H1 (cell line): ENCODE measurements at regions not wholly inside any gene's neighbourhood (a gene's known extent, or its start where the extent isn't known, plus 50 kb on each side); places are given as distances from the start of the nearest gene placed in this dataset.

Experiments used
- CTCF ChIA-PET: fragments of 300-600 bp; sonication (Branson Sonifier 250); formaldehyde crosslinking; loops from one replicate; lab custom pipeline; 2021; ENCODE audit not compliant: partially characterized antibody; lab: Charles Lee
- POLR2A ChIA-PET: fragments of 300-600 bp; sonication (Branson Sonifier 250); formaldehyde crosslinking; loops from one replicate; lab custom pipeline; 2021; ENCODE audit warnings: inconsistent platforms; ENCODE audit not compliant: partially characterized antibody; lab: Charles Lee
- DNase-seq, 2 experiments: peaks; one replicate each; pipeline versions ENCODE4 v3.0.0 to v3.0.0-alpha.2; 2010 to 2022; ENCODE audit warnings: low spot score in 2 of 2, low read depth in 1 of 2, mixed read lengths in 1 of 2
- FAIRE-seq: peaks from 2 replicates; lab custom pipeline; 2011; peaks lifted over from hg19 to GRCh38; lab: Jason Lieb, UNC
- H2AFZ ChIP-seq: 2 replicates; pipeline ENCODE4 v1.8.1; 2012; ENCODE audit warnings: low read length, inconsistent platforms
- H2AK5ac ChIP-seq: 2 replicates; pipeline ENCODE4 v1.6.1; 2013; ENCODE audit warnings: low read depth, low read length
- H2BK120ac ChIP-seq: replicated peaks from 2 replicates; pipeline ENCODE3; 2013; ENCODE audit warnings: low read depth, low read length, inconsistent platforms
- H2BK12ac ChIP-seq: 2 replicates; pipeline ENCODE4 v1.6.1; 2013; ENCODE audit warnings: low read depth, low read length
- H2BK15ac ChIP-seq: 2 replicates; pipeline ENCODE4 v1.6.1; 2013; ENCODE audit warnings: low read length
- H2BK20ac ChIP-seq: 2 replicates; pipeline ENCODE4 v1.6.1; 2013; ENCODE audit warnings: low read length
- H2BK5ac ChIP-seq: 2 replicates; pipeline ENCODE4 v1.6.1; 2013; ENCODE audit warnings: low read depth, low read length
- H3K14ac ChIP-seq: 2 replicates; pipeline ENCODE4 v1.6.1; 2013; ENCODE audit warnings: inconsistent platforms; ENCODE audit not compliant: insufficient read length
- H3K18ac ChIP-seq: 2 replicates; pipeline ENCODE4 v1.6.1; 2013; ENCODE audit warnings: low read length; ENCODE audit errors: extremely low read depth
- H3K23ac ChIP-seq: 2 replicates; pipeline ENCODE4 v1.6.1; 2013; ENCODE audit warnings: inconsistent platforms; ENCODE audit not compliant: insufficient read length
- H3K23me2 ChIP-seq: 2 replicates; pipeline ENCODE4 v1.6.1; 2013; ENCODE audit warnings: low read depth, low read length
- H3K27ac ChIP-seq: 2 replicates; pipeline ENCODE4 v1.6.1; 2011; ENCODE audit warnings: low read depth, low read length, inconsistent platforms
- H3K27me3 ChIP-seq, 4 experiments: replicated peaks in 1 of 4; 1 replicate in 1 of 4; 2 replicates in 3 of 4; pipeline versions ENCODE4 v1.6.1 to v1.8.1; 2011 to 2013; ENCODE audit warnings: low read length in 3 of 4, mild to moderate bottlenecking in 3 of 4, inconsistent platforms in 2 of 4, mixed read lengths in 2 of 4, moderate library complexity in 1 of 4; ENCODE audit not compliant: control insufficient read depth in 3 of 4, insufficient read depth in 3 of 4; ENCODE audit errors: extremely low read depth in 1 of 4
- H3K36me3 ChIP-seq, 4 experiments: 2 replicates each; pipeline versions ENCODE4 v1.6.1 to v1.8.1; 2011 to 2013; ENCODE audit warnings: mild to moderate bottlenecking in 4 of 4, low read length in 3 of 4, moderate library complexity in 2 of 4, control low read depth in 1 of 4, inconsistent platforms in 1 of 4; ENCODE audit not compliant: insufficient read depth in 4 of 4, control insufficient read depth in 2 of 4
- H3K4ac ChIP-seq: replicated peaks from 2 replicates; pipeline ENCODE3; 2013; ENCODE audit warnings: low read length, low read depth, mixed read lengths, inconsistent platforms; ENCODE audit not compliant: insufficient read length
- H3K4me1 ChIP-seq, 4 experiments: replicated peaks in 1 of 4; 1 replicate in 1 of 4; 2 replicates in 3 of 4; pipeline versions ENCODE4 v1.6.1 to v1.8.1; 2011 to 2013; ENCODE audit warnings: low read length in 3 of 4, inconsistent platforms in 2 of 4, mixed read lengths in 1 of 4; ENCODE audit not compliant: insufficient read depth in 4 of 4, control insufficient read depth in 3 of 4
- H3K4me2 ChIP-seq, 2 experiments: 2 replicates each; pipeline versions ENCODE4 v1.6.1 to v1.8.1; 2011 to 2013; ENCODE audit warnings: low read depth in 2 of 2, low read length in 2 of 2, control low read depth in 1 of 2, inconsistent platforms in 1 of 2, mild to moderate bottlenecking in 1 of 2; ENCODE audit not compliant: insufficient read depth in 1 of 2
- H3K4me3 ChIP-seq, 4 experiments: fragments of 200-600, 300-600 bp in 1 of 4; sonication (generic), shearing (Covaris generic), sonication (Bioruptor Twin) in 1 of 4; 2 replicates each; pipeline versions ENCODE4 v1.5.1 to v1.8.1; 2011 to 2016; ENCODE audit warnings: low read length in 4 of 4, low read depth in 3 of 4, control low read depth in 2 of 4, inconsistent platforms in 2 of 4, mild to moderate bottlenecking in 2 of 4, mixed read lengths in 1 of 4, moderate library complexity in 1 of 4; ENCODE audit not compliant: insufficient read depth in 2 of 4; ENCODE audit errors: extremely low read depth in 1 of 4
- H3K56ac ChIP-seq: replicated peaks from 2 replicates; pipeline ENCODE3; 2013; ENCODE audit warnings: low read depth, mild to moderate bottlenecking, mixed read lengths, low read length, inconsistent platforms; ENCODE audit not compliant: insufficient read length
- H3K79me1 ChIP-seq: 2 replicates; pipeline ENCODE4 v1.6.1; 2013; ENCODE audit warnings: low read depth, low read length, control low read depth
- H3K79me2 ChIP-seq, 2 experiments: 2 replicates each; pipeline versions ENCODE4 v1.6.1 to v1.8.1; 2012 to 2013; ENCODE audit warnings: low read length in 2 of 2, mild to moderate bottlenecking in 2 of 2, inconsistent platforms in 1 of 2; ENCODE audit not compliant: insufficient read depth in 2 of 2, control insufficient read depth in 1 of 2
- H3K9ac ChIP-seq, 4 experiments: replicated peaks in 1 of 4; 1 replicate in 1 of 4; 2 replicates in 3 of 4; pipeline versions ENCODE4 v1.6.1 to v1.8.1; 2011 to 2013; ENCODE audit warnings: low read depth in 3 of 4, low read length in 3 of 4, control low read depth in 2 of 4, mild to moderate bottlenecking in 2 of 4, moderate library complexity in 2 of 4, inconsistent platforms in 1 of 4; ENCODE audit errors: extremely low read depth in 1 of 4
- H3K9me3 ChIP-seq, 2 experiments: 2 replicates each; pipeline versions ENCODE4 v1.6.1 to v1.8.1; 2012 to 2013; ENCODE audit warnings: mild to moderate bottlenecking in 2 of 2, moderate library complexity in 2 of 2, control low read depth in 1 of 2, inconsistent platforms in 1 of 2, low read depth in 1 of 2, low read length in 1 of 2, mixed read lengths in 1 of 2; ENCODE audit not compliant: insufficient read depth in 2 of 2
- H4K20me1 ChIP-seq, 2 experiments: replicated peaks in 1 of 2; 2 replicates each; pipeline versions ENCODE3 to v1.8.1; 2011 to 2013; ENCODE audit warnings: inconsistent platforms in 2 of 2, low read length in 2 of 2, mild to moderate bottlenecking in 1 of 2; ENCODE audit not compliant: insufficient read depth in 2 of 2, control insufficient read depth in 1 of 2
- H4K5ac ChIP-seq: 2 replicates; pipeline ENCODE4 v1.6.1; 2013; ENCODE audit warnings: low read length, low read depth, mixed read lengths, inconsistent platforms; ENCODE audit not compliant: insufficient read length
- H4K8ac ChIP-seq: 2 replicates; pipeline ENCODE4 v1.8.0; 2013; ENCODE audit warnings: mild to moderate bottlenecking, moderate library complexity, low read length, inconsistent platforms; ENCODE audit not compliant: insufficient read depth; ENCODE audit errors: extremely low read depth
- H4K91ac ChIP-seq: replicated peaks from 2 replicates; pipeline ENCODE3; 2013; ENCODE audit warnings: low read length, mixed read lengths, inconsistent platforms; ENCODE audit not compliant: insufficient read length
- E2F6 ChIP-seq: IDR thresholded peaks from 2 replicates; pipeline ENCODE4 v1.6.1; 2012; ENCODE audit warnings: inconsistent platforms
- HDAC2 ChIP-seq, 2 experiments: fragments of 300-600 bp in 1 of 2; sonication (generic) in 1 of 2; IDR thresholded peaks; 2 replicates each; pipeline ENCODE4 v1.6.1; 2011 to 2012; ENCODE audit warnings: low read depth in 2 of 2, low read length in 2 of 2, mild to moderate bottlenecking in 2 of 2, moderate library complexity in 2 of 2, borderline replicate concordance in 1 of 2, inconsistent platforms in 1 of 2
- HDAC6 ChIP-seq: IDR thresholded peaks from one replicate; pipeline ENCODE4 v1.7.1; 2012; ENCODE audit warnings: low read depth, mild to moderate bottlenecking, inconsistent platforms, low read length, moderate library complexity
- JUN ChIP-seq: IDR thresholded peaks from 2 replicates; pipeline ENCODE4 v1.6.1; 2011; ENCODE audit warnings: low read depth, mild to moderate bottlenecking, improper control_type of control experiment, low read length
- KDM5A ChIP-seq: fragments of 200-600 bp; IDR thresholded peaks from 2 replicates; pipeline ENCODE4 v1.7.1; 2012; ENCODE audit warnings: mild to moderate bottlenecking, low read length, inconsistent platforms, mixed read lengths
- MAFK ChIP-seq: IDR thresholded peaks from 2 replicates; pipeline ENCODE4 v1.6.1; 2012; ENCODE audit warnings: low read depth, mild to moderate bottlenecking, improper control_type of control experiment, low read length
- PHF8 ChIP-seq: fragments of 200-600 bp; sonication (generic); conservative IDR thresholded peaks from 2 replicates; pipeline ENCODE4 v1.7.1; 2012; ENCODE audit warnings: low read depth, mild to moderate bottlenecking, inconsistent platforms, low read length, moderate library complexity
- SIX5 ChIP-seq: IDR thresholded peaks from 2 replicates; pipeline ENCODE4 v1.6.1; 2011; ENCODE audit warnings: mild to moderate bottlenecking, low read depth, low read length
- SRF ChIP-seq: IDR thresholded peaks from 2 replicates; pipeline ENCODE4 v1.6.1; 2011; ENCODE audit warnings: mild to moderate bottlenecking, low read depth, low read length, moderate library complexity
- TAF1 ChIP-seq: IDR thresholded peaks from 2 replicates; pipeline ENCODE4 v1.6.1; 2011; ENCODE audit warnings: mild to moderate bottlenecking, low read depth, low read length
- TEAD4 ChIP-seq: IDR thresholded peaks from 2 replicates; pipeline ENCODE4 v1.6.1; 2012; ENCODE audit warnings: low read depth, low read length, inconsistent platforms, mixed read lengths
- ZNF274 ChIP-seq: IDR thresholded peaks from 2 replicates; pipeline ENCODE4 v1.7.0; 2012; ENCODE audit warnings: low read length, borderline replicate concordance; ENCODE audit errors: extremely low read depth
- WGBS, 2 experiments: shearing (Covaris generic) in 1 of 2; methylation state at CpG; one replicate each; pipeline versions ENCODE4 v1.1.6 to v1.1.7; 2013 to 2015; ENCODE audit warnings: low lambda C conversion rate in 2 of 2, mixed read lengths in 2 of 2, inconsistent platforms in 1 of 2, low coverage in 1 of 2, missing lambda C conversion rate in 1 of 2; ENCODE audit not compliant: insufficient replicate concordance in 2 of 2, insufficient coverage in 1 of 2, insufficient read length in 1 of 2; ENCODE audit errors: extremely low coverage in 1 of 2, missing lambda C conversion rate in 1 of 2; 5-methylcytosine and 5-hydroxymethylcytosine counted together

- Histone ChIP-seq H3K56ac (no peak overlapping the region), H3K79me1 (no peaks in the 10 kb centered on the region), H3K14ac (no peak overlapping the region), H3K36me3 (no peaks in the 10 kb centered on the region; a peak in 3 of 8 replicates), H3K9ac (no peak overlapping the region), H3K18ac (no peak overlapping the region), H2BK12ac (no peak overlapping the region), H4K5ac (no peak overlapping the region), H3K4me2 (no peak overlapping the region), H4K8ac (no peak overlapping the region), H2AFZ (no peak overlapping the region), H3K9me3 (no peaks in the 10 kb centered on the region), H3K79me2 (no peaks in the 10 kb centered on the region), H2BK120ac (no peak overlapping the region), H2BK15ac (no peak overlapping the region), H4K20me1 (peaks cover 0 to 3% of the 10 kb centered on the region in 2 experiments), H4K91ac (no peak overlapping the region), H2BK20ac (no peak overlapping the region), H3K27me3 (no peaks in the 10 kb centered on the region), H3K23ac (no peak overlapping the region), H3K4ac (no peak overlapping the region), H3K4me1 (no peaks in the 10 kb centered on the region), H3K4me3 (no peak overlapping the region), H3K27ac (no peak overlapping the region), H2BK5ac (no peak overlapping the region), H2AK5ac (no peak overlapping the region), H3K23me2 (no peaks in the 10 kb centered on the region; the same call in 1 of the 2 replicates)
- TF ChIP-seq HDAC6 (no peak), SIX5 (no peak), JUN (no peak), MAFK (no peak), TAF1 (no peak), KDM5A (no peak), HDAC2 (IDR thresholded peaks at IDR 0.05; ENCODE audit: borderline replicate concordance in 1 of 2, low read depth in 2 of 2, low read length in 2 of 2) (no peak), TEAD4 (no peak), SRF (no peak), E2F6 (no peak), PHF8 (no peak), ZNF274 (no peak)
- no peak for DNase-seq
- 97% methylated on average over 3 of the region's 3 CpGs; no CpG with 5 or more reads in 1 of the 2 experiments for whole genome bisulfite sequencing, 2 experiments
- CTCF ChIA-PET, result interaction anchor here (1.6 kb wide), 1 partner anchor 30 kb away, joined by 5 read pairs; no protein-coding TSS in a partner anchor
- POLR2A ChIA-PET, result no interaction called here
- no peak for FAIRE-seq
These were observed 178.7 kb downstream of the KATNIP start for GRCh38 chr16:27728691-27729090.
